Neural progenitor cell (in vitro differentiated cells): ENCODE measurements at regions not wholly inside any gene's neighbourhood (a gene's known extent, or its start where the extent isn't known, plus 50 kb on each side); places are given as distances from the start of the nearest gene placed in this dataset.

Experiments used
- EZH2 ChIP-seq: fragments of 200-600 bp; sonication (generic); IDR thresholded peaks from 2 replicates; pipeline ENCODE4 v1.6.1; 2017; ENCODE audit warnings: antibody characterized with exemption, mild to moderate bottlenecking, moderate library complexity
- TF ChIP-seq, protein P1 (sequence below): fragments of 200-600 bp; sonication (generic); IDR thresholded peaks from 2 replicates; pipeline ENCODE4 v1.5.1; 2017; ENCODE audit warnings: antibody characterized with exemption, mild to moderate bottlenecking

DNA sequence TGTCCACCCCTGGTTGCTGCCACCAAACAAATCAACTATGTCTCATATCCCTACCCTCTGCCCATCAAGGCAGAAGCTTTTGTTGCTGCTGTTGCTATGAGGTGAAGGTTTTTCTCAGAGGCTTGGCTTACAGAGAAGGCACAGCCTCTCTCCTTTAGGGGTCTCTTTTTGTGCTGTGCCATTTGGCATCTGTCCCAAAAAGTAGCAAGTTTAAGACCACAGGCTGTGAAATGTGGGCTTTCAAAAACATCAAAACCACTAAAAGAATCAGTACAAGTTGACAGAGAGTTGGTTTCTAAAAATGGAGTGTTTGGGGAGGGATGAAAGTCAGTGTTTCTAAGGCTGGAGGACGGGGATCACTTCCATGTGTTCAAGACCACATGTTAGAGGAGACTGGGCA is 634.9 kb downstream of the BCOR start:
- TF ChIP-seq, protein P1, sequence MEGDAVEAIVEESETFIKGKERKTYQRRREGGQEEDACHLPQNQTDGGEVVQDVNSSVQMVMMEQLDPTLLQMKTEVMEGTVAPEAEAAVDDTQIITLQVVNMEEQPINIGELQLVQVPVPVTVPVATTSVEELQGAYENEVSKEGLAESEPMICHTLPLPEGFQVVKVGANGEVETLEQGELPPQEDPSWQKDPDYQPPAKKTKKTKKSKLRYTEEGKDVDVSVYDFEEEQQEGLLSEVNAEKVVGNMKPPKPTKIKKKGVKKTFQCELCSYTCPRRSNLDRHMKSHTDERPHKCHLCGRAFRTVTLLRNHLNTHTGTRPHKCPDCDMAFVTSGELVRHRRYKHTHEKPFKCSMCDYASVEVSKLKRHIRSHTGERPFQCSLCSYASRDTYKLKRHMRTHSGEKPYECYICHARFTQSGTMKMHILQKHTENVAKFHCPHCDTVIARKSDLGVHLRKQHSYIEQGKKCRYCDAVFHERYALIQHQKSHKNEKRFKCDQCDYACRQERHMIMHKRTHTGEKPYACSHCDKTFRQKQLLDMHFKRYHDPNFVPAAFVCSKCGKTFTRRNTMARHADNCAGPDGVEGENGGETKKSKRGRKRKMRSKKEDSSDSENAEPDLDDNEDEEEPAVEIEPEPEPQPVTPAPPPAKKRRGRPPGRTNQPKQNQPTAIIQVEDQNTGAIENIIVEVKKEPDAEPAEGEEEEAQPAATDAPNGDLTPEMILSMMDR: no peak
- no peak for TF ChIP-seq EZH2
